Activated T-cell treated with anti-CD3 and anti-CD28 coated beads for 48 hours (primary cell): ENCODE measurements at regions not wholly inside any gene's neighbourhood (a gene's known extent, or its start where the extent isn't known, plus 50 kb on each side); places are given as distances from the start of the nearest gene placed in this dataset.
A peak's percentile ranks its signal among the peaks of the same experiment; 100 is the strongest.
"Not testable (repeated sequence)": the region's sequence is repeated elsewhere in the genome, so short reads cannot be mapped to it uniquely, and the experiment has no call there.

Source experiments
- DNase-seq: peaks from one replicate; pipeline ENCODE4 v3.0.0-alpha.2; 2020; ENCODE audit warnings: low read depth

DNA sequence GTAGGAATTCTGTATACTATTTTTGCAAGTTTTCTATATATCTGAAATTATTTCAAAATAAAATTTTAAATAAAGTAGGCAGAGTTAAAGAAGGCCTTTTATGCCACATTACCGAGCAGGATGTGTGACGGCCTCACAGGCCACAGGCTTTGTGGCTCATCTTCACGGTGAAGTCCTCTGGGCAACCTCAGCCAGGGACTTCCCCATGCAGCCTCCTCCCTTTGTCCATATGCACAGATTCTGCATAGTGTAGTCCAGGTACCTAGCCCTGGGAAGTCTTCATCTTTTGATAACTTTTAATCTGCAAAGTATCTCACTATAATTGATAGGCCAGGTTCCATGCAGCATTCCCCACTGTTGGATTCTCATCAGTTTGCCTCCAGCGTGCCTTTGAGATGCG, 62.8 kb downstream of the ARHGAP11B start:
- not testable (repeated sequence) for DNase-seq

DNA sequence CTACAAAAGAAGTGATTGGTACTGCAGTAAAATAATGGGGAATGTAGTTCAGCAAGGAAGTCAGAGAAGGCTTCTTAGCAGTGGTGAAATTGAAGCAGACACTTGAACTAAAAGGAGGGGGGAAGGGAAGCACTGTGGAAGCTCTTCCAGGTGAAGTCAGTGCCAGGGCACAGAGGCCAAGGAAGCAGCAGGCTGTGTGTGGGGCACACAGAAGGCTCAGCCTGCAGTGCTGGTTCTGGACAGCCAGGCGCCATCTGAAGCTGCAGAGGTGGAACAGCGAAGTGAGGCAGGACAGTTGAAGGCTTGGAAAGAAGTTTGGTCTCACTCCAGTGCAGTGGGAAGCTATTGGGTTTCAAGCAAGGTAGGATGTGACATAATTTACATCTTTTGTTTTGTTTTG, 64.2 kb downstream of the ARHGAP11B start:
- not testable (repeated sequence) for DNase-seq

DNA sequence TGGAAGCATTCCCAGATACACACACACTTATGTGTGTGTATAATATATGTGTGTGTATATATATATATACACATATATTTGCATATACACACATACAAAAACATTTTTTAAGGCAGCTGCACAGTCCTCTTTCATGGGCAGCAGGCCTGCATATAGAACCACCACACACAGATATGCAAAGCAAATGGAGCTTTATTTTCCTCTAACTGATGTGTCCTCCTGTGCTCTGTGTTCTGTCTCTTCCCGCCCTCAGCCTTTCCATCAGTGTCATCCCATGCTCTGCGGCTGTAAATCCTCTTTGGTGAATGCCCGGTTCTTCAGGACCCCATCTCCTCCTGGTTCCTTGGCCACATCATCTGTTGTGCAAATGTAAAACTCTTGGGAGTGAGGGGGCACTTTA, 69.9 kb downstream of the ARHGAP11B start:
- not testable (repeated sequence) for DNase-seq

DNA sequence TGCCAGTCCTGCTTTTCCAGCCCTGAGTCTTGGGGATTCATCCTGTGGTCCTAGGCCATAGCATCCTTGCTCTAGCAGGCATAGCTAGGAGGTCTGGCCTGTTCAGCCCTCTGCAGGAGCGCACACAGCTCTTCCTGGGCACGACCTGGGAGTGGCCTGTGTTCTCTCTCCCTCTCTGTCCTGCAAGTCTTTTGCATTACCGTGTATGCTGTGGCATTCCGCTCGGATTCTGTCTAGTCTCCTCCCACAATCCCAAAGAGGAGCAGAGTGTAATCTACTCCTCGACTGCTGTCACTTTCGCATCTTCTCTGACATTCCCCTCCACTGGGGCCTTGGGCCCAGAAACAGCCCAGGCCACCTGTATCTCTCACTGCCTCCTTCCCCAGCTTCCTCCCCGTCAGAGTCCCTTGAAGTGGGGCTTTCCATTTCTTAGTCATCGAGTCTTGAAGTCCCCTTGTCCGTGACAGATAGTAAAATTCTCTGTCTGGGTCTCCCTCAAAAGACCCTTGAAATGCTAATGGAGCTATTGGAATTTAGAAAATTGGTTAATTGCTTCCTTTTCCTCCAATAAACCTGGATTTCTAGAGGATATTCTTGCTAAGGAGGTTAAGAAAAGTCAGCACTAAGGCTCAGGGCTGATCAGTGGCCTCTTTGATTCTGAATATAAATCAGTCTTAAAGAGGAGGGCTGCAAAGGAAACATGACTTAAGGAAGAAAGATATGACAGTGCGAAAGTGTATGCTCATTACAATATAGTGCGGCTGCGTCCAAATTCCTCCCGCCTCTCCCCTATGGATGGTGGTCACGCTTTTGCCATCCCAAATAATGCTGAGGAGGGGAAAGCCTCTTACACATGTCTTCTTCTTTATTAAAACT, 70.7 kb downstream of the ARHGAP11B start:
- not testable (repeated sequence) for DNase-seq

DNA sequence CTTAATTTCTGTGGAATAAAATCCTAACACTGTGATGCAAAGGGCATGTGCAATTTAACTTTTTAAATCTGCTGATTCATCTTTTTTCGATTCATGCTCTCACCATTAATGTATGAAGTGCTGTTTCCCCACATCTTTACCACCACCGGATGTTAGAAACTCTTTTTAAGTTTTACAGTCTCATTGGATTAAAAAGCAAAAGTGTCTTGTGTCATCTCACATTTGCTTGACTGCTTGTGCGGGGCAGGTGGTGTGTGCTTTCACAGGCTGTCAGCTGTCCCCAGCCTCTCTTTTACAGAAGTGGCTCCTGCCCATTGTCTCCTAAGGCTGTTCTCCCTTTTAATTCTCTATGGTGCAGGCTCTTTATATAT, 71.4 kb downstream of the ARHGAP11B start:
- DNase-seq = not testable (repeated sequence)

DNA sequence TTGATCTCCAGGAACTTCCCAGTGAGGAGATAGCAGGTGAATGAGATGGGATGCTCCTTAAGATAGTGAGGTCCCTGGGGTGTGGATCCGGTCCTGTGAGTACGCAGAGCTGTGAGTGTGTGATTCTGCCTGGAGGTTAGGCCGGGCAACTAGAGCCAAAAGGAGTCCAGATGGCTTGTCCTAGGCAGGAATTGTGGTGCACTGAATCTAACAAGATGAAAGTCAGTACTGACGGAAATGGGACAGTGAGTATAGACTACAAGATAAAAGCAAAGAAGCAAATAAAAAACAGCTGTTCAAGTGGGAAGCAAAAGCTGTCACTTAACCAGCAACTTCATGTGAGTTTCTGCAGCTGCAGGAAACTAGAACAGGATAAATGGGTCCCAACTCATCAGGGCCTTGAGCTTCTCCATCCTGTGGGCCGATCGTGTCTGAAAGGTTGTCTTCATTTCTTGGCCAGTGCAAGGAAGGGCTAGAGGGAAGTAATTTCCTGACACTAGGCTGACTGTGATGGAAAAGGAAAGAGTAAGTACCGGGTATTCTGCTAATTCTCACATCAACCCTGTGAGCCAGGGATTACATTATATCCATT, 74.2 kb downstream of the ARHGAP11B start:
- DNase-seq = not testable (repeated sequence)

DNA sequence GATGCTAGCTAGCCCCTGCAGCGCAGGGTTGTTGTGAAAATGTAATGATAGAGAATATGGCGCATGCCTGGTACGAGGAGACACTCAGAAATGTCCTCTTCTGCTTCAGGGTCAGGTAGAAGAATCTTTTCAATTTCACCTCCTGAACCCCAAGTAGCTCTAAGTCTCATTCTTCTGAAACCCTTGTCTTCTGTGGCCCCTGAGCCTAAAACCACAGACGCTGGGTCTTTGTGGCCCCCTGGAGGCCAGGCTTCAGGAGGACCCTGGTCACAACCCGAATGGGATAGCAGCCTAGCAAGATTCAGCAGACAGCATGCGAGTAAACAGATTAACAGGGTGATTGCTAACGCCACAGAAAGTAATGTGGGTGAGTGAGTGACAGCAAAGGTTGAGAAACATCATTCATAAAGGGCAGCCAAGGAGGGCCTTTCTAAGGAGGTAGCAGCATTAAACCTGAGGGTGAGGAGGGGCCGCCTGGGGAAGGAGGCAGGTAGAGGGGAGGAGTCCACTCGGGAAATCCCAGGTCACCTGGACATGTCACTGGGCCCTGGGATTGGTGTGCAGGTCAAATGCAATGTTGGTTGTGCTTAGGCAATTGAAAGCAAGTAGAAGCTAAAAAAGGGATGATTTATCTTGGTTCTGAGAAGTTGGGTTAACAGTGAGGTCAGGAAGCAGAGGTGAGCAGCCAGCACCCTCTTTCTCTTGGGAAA, 82.2 kb downstream of the ARHGAP11B start:
- not testable (repeated sequence) for DNase-seq

DNA sequence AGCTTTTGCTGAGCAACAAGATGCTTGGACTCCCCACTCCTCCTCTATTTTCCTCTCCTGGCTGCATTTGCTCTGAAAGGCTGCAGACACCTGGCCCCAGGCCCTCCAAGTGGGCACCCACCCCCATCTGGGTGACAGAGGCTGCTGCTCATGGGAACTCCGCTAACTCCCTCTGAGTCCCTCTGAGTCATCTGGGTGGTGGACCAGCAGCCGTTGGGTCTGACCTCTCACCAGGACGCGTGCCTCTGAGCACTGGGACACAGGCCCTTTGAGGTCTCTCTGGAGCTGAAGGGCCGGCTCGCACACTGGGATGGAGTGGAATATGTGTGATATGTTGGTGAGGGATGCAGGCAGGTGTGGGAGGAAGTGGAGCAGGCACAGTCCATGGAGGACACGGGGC, 82.9 kb downstream of the ARHGAP11B start:
- DNase-seq = not testable (repeated sequence)

DNA sequence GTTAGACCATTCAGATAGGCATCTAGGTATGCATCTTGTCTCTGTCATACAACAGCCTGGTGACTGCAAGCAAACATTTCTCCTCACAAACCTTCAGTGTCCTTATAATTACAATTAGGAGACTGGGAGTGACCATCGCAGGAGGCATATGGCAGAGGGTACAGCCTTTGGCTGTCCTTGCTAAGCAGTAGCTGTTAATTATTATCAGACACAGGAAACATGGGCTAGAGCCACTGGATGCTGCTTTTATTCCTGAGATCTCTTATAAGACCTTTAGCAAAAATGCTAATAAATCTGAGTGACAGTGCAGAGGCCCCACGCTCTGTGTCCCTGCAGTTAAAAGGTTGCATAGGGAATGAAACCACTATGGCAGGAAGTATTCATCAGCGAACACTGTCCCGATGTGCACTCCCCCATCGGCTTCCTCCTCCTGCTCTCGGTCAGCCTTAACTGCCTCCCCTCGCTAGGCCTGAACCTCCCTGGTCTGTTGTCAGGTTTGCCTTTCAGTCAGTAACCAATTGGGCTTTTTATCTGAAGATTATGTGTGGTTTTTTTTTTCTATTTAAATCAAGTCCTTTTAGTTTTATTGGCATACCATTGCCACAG, 92.2 kb downstream of the ARHGAP11B start:
- DNase-seq = not testable (repeated sequence)

DNA sequence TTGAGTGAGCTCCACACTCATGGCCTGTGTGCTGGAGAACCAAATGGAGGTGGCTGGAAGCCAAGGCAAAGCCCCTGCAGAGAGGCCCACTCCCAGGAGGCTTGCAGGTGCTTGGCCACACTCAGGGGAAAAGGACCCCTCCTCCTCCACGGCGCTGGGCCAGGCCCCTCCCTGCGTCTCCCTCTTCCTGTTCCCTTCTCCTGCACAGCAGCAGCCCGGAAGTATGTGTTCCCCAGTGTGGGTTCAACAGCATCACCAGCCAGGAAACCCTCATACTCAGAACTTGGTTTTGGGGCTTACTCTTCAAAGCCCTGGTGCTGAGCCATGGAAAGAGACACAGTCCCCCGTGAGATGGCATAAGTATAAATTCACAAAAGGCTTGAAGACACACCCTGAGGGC, 93.4 kb downstream of the ARHGAP11B start:
- DNase-seq = not testable (repeated sequence)

DNA sequence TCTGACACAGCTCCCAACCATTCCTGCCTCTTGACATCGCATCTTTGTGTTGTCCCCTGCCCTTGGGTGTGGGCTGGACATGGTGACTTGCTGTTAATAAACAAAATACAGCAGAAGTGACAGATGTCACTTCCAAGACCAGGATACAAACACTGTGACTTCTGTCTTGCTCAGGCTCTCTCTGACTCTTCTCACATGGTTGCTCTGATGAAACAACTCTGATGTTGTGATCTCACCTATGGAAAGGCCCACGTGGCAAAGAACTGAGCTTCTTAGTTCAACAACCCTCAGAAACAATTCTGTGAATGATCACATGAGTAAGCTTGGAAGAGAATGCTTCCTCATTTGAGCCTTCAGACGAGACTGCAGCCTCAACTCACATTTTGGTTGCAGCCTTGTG, 94.9 kb downstream of the ARHGAP11B start:
- DNase-seq = not testable (repeated sequence)

DNA sequence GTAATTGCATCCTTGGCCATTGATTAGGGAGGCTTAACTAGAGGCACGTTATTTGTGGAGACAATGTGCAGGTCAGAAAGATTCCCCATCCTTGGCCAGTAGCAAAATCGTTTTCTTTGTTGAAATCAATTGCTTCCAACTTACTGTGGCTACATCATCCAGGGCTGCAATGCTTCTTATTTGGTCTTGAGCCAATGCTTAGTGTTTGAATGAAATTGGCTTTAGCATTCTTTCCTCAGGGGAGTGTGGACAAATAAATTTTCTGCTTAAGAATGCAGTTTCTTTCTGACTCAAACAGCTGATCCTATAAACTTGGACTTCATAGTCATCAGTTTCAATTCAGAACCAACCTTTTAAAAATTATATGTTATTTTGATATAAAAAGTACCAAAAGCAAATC, 95.6 kb downstream of the ARHGAP11B start:
- DNase-seq = not testable (repeated sequence)

DNA sequence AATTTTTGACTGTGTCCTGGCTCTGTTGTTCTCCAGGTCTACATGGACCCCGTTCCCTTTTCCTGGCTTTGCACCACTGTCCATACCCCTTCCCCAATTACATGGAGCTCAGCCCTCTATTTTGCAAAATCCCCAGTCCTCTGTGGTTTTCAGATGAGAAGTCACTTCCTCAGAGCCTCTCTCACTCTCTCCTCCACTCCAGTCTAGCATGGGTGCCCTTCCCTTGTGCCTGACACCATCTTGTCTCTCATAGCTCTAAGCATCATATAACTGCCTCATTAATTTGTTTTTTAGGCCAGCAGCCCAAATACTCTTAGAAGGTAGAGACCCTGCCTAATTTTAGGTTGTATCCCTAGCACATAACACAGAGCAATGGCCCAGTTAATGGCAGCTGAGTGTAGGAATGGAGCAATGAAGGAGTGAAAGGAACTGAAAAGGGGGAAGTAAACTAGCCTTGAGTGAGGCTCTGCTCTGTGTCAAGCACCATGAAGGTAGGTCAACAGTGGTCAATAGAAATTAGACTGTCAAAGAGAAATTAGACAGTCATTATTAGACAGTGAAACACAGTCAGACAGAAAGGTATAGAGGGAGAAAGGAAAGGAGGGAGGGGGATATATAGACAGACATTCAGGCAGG, 97.7 kb downstream of the ARHGAP11B start:
- DNase-seq = not testable (repeated sequence)

DNA sequence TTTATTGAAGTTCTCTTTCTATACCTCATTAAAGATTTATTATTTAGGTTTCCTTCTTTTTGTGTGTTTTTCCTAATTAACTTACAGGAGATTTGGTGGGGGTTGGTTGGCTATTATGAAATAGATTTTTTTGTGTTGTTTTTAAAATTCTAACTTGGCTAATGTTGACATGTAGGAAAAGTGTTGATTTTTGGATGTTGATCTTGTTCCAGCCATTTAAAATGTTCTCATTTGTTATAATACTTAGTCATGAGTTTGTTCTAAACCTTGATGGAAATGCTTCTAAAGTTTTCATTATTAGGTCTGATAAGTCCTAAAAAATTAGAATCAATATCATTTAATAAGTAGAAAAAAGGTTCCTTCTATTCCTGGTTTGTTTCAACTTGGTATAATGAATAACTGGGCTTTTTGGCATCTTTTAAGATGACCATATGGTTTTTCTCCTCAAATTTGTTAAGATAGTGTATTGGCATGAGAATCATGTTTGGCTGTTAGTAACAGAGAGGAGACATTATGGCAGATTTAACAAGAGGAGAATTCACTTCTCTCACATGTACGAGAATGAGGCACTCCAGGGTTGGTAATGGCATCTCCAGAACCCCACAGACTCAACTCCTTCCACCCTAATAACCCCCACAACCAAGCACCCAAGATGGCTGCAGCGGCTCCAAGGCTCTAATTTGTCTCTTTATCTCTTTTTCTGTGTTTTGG, 104.1 kb downstream of the ARHGAP11B start:
- not testable (repeated sequence) for DNase-seq

DNA sequence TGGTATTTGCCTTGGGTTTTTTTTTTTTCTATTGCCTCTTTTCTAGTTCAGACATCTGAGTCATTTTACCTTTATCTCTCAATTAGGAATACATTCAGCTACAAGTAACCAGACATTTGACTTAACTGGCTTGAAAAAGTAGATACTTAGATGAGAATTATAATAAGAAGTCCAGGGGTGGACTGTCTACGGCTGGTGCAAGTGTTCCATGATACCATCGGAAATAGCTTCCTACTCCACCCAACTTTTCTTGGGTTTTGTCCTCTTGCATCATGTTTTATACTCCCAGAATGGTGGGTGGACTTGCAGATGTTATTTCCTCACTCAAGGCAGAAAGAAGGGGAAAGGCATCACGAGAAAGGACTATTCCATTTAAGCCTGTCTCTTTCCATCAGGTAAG, 104.7 kb downstream of the ARHGAP11B start:
- DNase-seq = not testable (repeated sequence)

DNA sequence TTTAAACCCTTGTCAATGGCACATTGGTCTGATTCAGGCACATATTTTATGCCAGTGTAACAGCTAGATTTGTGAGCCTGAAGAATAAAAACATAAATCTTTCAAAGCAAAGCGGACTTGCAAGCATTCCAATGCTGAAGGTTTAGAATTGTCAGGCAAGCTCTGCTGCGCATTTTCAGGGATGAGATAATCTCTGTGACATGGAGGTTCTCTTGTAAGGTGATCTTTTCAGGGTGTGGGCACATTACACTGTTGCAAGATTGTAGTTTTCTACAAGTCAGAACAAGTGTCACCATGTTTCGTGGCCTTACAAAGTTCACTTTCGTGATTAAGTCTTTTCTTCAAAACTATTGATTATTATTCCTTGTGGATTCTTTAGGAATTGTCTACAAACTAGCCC, 106.2 kb downstream of the ARHGAP11B start:
- not testable (repeated sequence) for DNase-seq

DNA sequence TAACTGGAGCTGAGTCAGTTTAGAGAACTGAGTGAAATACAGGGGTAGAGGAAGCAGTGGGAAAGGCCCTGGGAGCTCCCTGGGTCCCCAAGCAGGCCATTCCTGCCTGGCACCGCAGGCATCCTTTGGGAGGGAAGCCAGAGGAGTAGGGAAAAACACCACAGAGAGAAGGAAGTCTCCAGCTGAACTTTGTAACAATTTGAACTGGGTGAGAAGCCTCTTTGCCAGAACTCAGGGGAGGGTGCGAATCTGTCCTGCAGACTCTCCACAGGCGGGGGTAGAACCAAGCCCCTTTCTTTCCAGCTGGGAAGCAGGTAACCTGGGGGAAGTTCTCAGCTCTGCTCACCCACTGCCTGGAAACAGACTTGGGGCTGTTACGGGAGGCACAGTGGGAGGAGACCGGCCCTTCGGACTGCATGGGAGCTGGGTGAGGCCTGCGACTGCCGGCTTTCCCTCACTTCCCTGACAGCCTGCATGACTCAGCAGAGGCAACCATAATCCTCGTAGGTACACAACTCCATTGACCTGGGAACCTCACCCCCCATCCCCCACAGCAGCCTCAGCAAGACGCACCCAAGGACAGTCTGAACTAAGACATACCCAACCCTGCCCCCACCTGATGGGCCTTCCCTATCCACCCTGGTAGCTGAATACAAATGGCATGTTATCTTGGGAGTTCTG, 110.1 kb downstream of the ARHGAP11B start:
- DNase-seq = not testable (repeated sequence)

DNA sequence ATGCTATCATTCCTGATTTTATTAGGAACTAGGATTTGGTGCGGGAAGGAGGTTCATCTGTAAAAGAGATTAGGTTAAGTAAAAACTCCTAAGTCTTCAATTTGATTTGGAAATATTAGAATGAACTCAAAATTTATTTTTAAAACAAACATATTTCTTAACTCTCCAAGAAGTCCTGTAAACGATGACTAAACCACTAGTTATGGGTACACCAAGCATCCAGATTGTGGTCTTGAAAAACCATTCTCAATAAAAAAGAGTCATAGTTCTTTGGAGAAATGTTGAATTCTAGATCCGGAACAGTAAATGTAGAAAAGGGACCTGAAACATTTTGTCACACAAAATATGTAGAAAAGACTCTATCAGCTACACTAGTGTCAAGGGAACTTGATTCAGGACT, 116.9 kb downstream of the ARHGAP11B start:
- not testable (repeated sequence) for DNase-seq

DNA sequence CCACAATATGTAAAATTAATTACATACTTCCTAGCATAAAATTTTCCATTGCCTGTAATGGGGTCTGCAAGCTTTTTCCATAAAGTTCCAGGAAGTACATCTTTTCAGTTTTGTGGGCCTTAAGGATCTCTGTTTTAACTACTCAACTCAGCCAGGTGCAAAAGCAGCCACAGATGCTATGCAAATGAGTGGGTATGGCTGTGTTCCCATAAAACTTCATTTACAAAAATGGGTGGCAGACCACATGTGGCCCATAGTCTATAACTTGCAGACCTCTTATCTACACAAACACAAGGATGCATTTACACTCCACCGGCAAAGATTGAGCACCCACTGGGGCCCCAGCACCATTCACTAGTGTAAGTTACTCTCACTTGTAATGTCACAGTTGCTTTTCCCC, 123.1 kb downstream of the ARHGAP11B start:
- not testable (repeated sequence) for DNase-seq

DNA sequence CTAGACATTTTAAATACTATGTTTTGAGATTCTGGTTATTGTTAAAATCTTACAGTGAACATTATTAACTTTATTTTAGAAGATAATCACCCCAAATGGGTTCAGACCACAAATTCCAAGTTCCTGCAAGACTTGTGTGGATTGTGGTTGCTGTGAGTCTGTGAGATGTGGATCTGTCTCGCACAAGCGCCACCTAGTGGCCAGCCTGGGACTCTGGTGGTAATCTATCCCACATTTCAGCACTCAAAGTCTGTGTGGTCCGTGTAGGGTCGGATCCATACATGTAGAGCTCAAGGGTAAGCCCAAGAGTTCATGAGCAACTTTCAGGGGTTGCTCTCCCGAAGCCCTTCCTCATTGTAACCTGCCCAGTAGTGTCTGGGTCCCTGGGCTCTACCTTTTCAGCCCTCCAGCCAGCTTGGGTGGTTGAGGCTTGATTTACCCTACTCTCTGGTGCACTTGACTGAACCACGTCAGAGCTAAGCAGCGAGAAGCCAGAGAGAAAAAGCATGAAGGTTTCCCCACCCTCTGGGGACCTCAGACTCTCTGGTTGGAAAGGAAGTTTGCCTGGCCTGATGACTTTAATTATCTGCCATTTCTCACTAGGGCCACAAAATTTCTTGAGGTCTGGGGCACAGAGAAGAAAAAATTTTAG, 129.2 kb downstream of the ARHGAP11B start:
- peak; percentile 53 for DNase-seq
